Activated T-cell treated with anti-CD3 and anti-CD28 coated beads, Interleukin-2, amount 50 U/mL, for 24 hours (primary cell): ENCODE measurements at regions not wholly inside any gene's neighbourhood (a gene's known extent, or its start where the extent isn't known, plus 50 kb on each side); places are given as distances from the start of the nearest gene placed in this dataset.
"Not testable (repeated sequence)": the region's sequence is repeated elsewhere in the genome, so short reads cannot be mapped to it uniquely, and the experiment has no call there.

ENCODE experiments used
- DNase-seq: peaks from one replicate; pipeline ENCODE4 v3.0.0-alpha.2; 2020
- H3K27ac Mint-ChIP-seq: 2 replicates; pipeline ENCODE4 v1.8.0; 2020; ENCODE audit warnings: mild to moderate bottlenecking, mixed read lengths
- H3K27me3 Mint-ChIP-seq: 2 replicates; pipeline ENCODE4 v1.8.0; 2020; ENCODE audit warnings: mixed read lengths
- H3K36me3 Mint-ChIP-seq: 2 replicates; pipeline ENCODE4 v1.8.0; 2020; ENCODE audit warnings: low read depth, mixed read lengths
- H3K4me1 Mint-ChIP-seq: 2 replicates; pipeline ENCODE4 v1.8.0; 2020; ENCODE audit warnings: low read depth, mixed read lengths
- H3K4me3 Mint-ChIP-seq: 2 replicates; pipeline ENCODE4 v1.8.0; 2020; ENCODE audit warnings: mild to moderate bottlenecking, moderate library complexity, mixed read lengths
- H3K9me3 Mint-ChIP-seq: 2 replicates; pipeline ENCODE4 v1.8.0; 2020; ENCODE audit warnings: mixed read lengths

- H3K36me3 Mint-ChIP-seq = no peaks in the 10 kb centered on the region
- H3K9me3 Mint-ChIP-seq = no peaks in the 10 kb centered on the region
- no peak overlapping the region for H3K27ac Mint-ChIP-seq
- H3K27me3 Mint-ChIP-seq = peaks cover 2% of the 10 kb centered on the region
- no peak for DNase-seq
- H3K4me1 Mint-ChIP-seq = no peaks in the 10 kb centered on the region
- no peak overlapping the region for H3K4me3 Mint-ChIP-seq
These were observed 1461.4 kb downstream of the GATA3 start for GRCh38 chr10:9515922-9516321.

- no peaks in the 10 kb centered on the region for H3K4me1 Mint-ChIP-seq
- no peak overlapping the region for H3K27ac Mint-ChIP-seq
- H3K4me3 Mint-ChIP-seq = no peak overlapping the region
- no peak for DNase-seq
- no peaks in the 10 kb centered on the region for H3K36me3 Mint-ChIP-seq
- H3K27me3 Mint-ChIP-seq = peaks cover 3% of the 10 kb centered on the region
- no peaks in the 10 kb centered on the region for H3K9me3 Mint-ChIP-seq
These were observed 1481.3 kb downstream of the GATA3 start for GRCh38 chr10:9535744-9536143.

- no peaks in the 10 kb centered on the region for H3K4me1 Mint-ChIP-seq
- no peak overlapping the region for H3K4me3 Mint-ChIP-seq
- H3K27ac Mint-ChIP-seq = no peak overlapping the region
- peaks cover 22% of the 10 kb centered on the region for H3K27me3 Mint-ChIP-seq
- H3K9me3 Mint-ChIP-seq = peaks cover 6% of the 10 kb centered on the region
- no peaks in the 10 kb centered on the region for H3K36me3 Mint-ChIP-seq
- DNase-seq = no peak
These were observed 1472.6 kb upstream of the CELF2 start for GRCh38 chr10:9545073-9545472.

- peaks cover 12% of the 10 kb centered on the region for H3K9me3 Mint-ChIP-seq
- H3K4me1 Mint-ChIP-seq = no peaks in the 10 kb centered on the region
- no peak for DNase-seq
- no peaks in the 10 kb centered on the region for H3K36me3 Mint-ChIP-seq
- H3K27me3 Mint-ChIP-seq = peaks cover 17% of the 10 kb centered on the region
- no peak overlapping the region for H3K4me3 Mint-ChIP-seq
- H3K27ac Mint-ChIP-seq = no peak overlapping the region
These were observed 1469.5 kb upstream of the CELF2 start for GRCh38 chr10:9547936-9548904.

GRCh38 chr10:9550810-9551209, 1466.9 kb upstream of the CELF2 start:
- DNase-seq = no peak
- Mint-ChIP-seq H3K9me3 (peaks cover 12% of the 10 kb centered on the region), H3K4me3 (no peak overlapping the region), H3K27me3 (peaks cover 12% of the 10 kb centered on the region), H3K36me3 (no peaks in the 10 kb centered on the region), H3K27ac (no peak overlapping the region), H3K4me1 (no peaks in the 10 kb centered on the region)

- H3K4me1 Mint-ChIP-seq = no peaks in the 10 kb centered on the region
- H3K9me3 Mint-ChIP-seq = peaks cover 12% of the 10 kb centered on the region
- no peak overlapping the region for H3K4me3 Mint-ChIP-seq
- peaks cover 9% of the 10 kb centered on the region for H3K27me3 Mint-ChIP-seq
- H3K27ac Mint-ChIP-seq = no peak overlapping the region
- H3K36me3 Mint-ChIP-seq = no peaks in the 10 kb centered on the region
- DNase-seq = no peak
These were observed 1463.4 kb upstream of the CELF2 start for GRCh38 chr10:9554321-9554720.

- no peaks in the 10 kb centered on the region for H3K4me1 Mint-ChIP-seq
- H3K9me3 Mint-ChIP-seq = no peaks in the 10 kb centered on the region
- DNase-seq = no peak
- no peaks in the 10 kb centered on the region for H3K27me3 Mint-ChIP-seq
- H3K36me3 Mint-ChIP-seq = no peaks in the 10 kb centered on the region
- no peak overlapping the region for H3K27ac Mint-ChIP-seq
- no peak overlapping the region for H3K4me3 Mint-ChIP-seq
These were observed 1456.7 kb upstream of the CELF2 start for GRCh38 chr10:9560976-9561375.

- H3K27me3 Mint-ChIP-seq = no peaks in the 10 kb centered on the region
- DNase-seq = no peak
- H3K27ac Mint-ChIP-seq = no peak overlapping the region
- no peak overlapping the region for H3K4me3 Mint-ChIP-seq
- no peaks in the 10 kb centered on the region for H3K9me3 Mint-ChIP-seq
- H3K36me3 Mint-ChIP-seq = no peaks in the 10 kb centered on the region
- no peaks in the 10 kb centered on the region for H3K4me1 Mint-ChIP-seq
These were observed 1455.7 kb upstream of the CELF2 start for GRCh38 chr10:9561821-9562505.

- Mint-ChIP-seq H3K4me1 (no peaks in the 10 kb centered on the region), H3K36me3 (no peaks in the 10 kb centered on the region), H3K4me3 (no peak overlapping the region), H3K27me3 (peaks cover 6% of the 10 kb centered on the region), H3K27ac (no peak overlapping the region), H3K9me3 (no peaks in the 10 kb centered on the region)
- no peak for DNase-seq
These were observed 1439.9 kb upstream of the CELF2 start for GRCh38 chr10:9577746-9578145.

- H3K27me3 Mint-ChIP-seq = peaks cover 1% of the 10 kb centered on the region
- no peak overlapping the region for H3K4me3 Mint-ChIP-seq
- DNase-seq = no peak
- no peaks in the 10 kb centered on the region for H3K36me3 Mint-ChIP-seq
- H3K9me3 Mint-ChIP-seq = no peaks in the 10 kb centered on the region
- H3K27ac Mint-ChIP-seq = no peak overlapping the region
- no peaks in the 10 kb centered on the region for H3K4me1 Mint-ChIP-seq
These were observed 1438.5 kb upstream of the CELF2 start for GRCh38 chr10:9579110-9579705.

- not testable (repeated sequence) for H3K27ac Mint-ChIP-seq, H3K4me1 Mint-ChIP-seq, H3K4me3 Mint-ChIP-seq, H3K9me3 Mint-ChIP-seq, DNase-seq, H3K36me3 Mint-ChIP-seq, H3K27me3 Mint-ChIP-seq
These were observed 1434.9 kb upstream of the CELF2 start for GRCh38 chr10:9582803-9583202.

- H3K4me1 Mint-ChIP-seq = no peaks in the 10 kb centered on the region
- H3K36me3 Mint-ChIP-seq = no peaks in the 10 kb centered on the region
- no peak overlapping the region for H3K4me3 Mint-ChIP-seq
- no peak overlapping the region for H3K27ac Mint-ChIP-seq
- H3K9me3 Mint-ChIP-seq = no peaks in the 10 kb centered on the region
- no peaks in the 10 kb centered on the region for H3K27me3 Mint-ChIP-seq
- no peak for DNase-seq
These were observed 1421.2 kb upstream of the CELF2 start for GRCh38 chr10:9596368-9596920.

- no peak overlapping the region for H3K4me3 Mint-ChIP-seq
- H3K27ac Mint-ChIP-seq = no peak overlapping the region
- no peak for DNase-seq
- H3K27me3 Mint-ChIP-seq = peaks cover 12% of the 10 kb centered on the region
- no peaks in the 10 kb centered on the region for H3K9me3 Mint-ChIP-seq
- no peaks in the 10 kb centered on the region for H3K36me3 Mint-ChIP-seq
- H3K4me1 Mint-ChIP-seq = no peaks in the 10 kb centered on the region
These were observed 1414.7 kb upstream of the CELF2 start for GRCh38 chr10:9602998-9603397.

GRCh38 chr10:9603972-9604371, 1413.7 kb upstream of the CELF2 start:
- H3K4me3 Mint-ChIP-seq = no peak overlapping the region
- peaks cover 12% of the 10 kb centered on the region for H3K27me3 Mint-ChIP-seq
- H3K36me3 Mint-ChIP-seq = no peaks in the 10 kb centered on the region
- H3K9me3 Mint-ChIP-seq = no peaks in the 10 kb centered on the region
- no peak overlapping the region for H3K27ac Mint-ChIP-seq
- H3K4me1 Mint-ChIP-seq = no peaks in the 10 kb centered on the region
- DNase-seq = no peak
